GM21619 (cell line): ENCODE measurements at regions not wholly inside any gene's neighbourhood (a gene's known extent, or its start where the extent isn't known, plus 50 kb on each side); places are given as distances from the start of the nearest gene placed in this dataset.

Experiments
- ATAC-seq: cut with Tn5 transposase; IDR thresholded peaks from one replicate; pipeline ENCODE4 v1.9.1; 2021; ENCODE audit not compliant: unreplicated experiment

DNA sequence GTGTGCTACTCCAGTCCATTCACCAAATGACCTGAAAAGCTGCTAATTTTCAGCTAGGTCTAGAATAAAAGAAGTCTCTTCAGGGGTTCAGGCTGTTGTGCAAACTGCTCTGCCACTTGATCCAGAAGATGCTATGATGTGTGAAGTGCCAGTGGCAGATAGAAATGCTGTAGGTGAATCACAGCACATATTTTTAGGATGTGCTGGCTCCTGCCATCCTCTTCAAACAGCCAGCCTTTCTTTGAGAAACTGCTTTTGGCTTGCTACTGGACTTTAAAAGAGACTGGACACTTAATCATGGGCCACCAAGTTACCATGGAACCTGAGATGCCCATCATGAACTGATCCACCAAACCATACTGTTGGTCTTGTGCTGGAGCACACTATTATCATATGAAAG lies 322.1 kb downstream of the EN1 start:
- ATAC-seq = no peak

GRCh38 chr2:118524911-118525310 lies 322.5 kb downstream of the EN1 start:
- ATAC-seq = no peak

DNA sequence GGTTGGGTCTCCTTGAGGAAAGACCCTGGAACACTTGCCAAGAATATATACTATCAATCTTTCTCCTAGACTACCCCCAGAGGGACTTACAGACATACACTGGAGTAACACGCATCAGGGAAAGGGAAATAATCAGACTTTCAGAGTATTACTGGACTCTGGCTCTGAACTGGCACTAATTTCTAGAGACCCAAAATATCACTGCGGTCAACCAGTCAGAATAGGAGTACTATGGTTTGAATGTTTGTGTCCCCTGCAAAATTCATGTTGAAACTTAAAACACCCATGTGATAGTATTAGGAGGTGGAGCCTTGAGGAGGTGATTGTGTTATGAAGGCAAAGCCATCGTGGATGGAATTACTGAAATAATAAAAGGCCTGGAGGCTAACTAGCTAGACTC lies 323.7 kb downstream of the EN1 start:
- ATAC-seq = no peak

DNA sequence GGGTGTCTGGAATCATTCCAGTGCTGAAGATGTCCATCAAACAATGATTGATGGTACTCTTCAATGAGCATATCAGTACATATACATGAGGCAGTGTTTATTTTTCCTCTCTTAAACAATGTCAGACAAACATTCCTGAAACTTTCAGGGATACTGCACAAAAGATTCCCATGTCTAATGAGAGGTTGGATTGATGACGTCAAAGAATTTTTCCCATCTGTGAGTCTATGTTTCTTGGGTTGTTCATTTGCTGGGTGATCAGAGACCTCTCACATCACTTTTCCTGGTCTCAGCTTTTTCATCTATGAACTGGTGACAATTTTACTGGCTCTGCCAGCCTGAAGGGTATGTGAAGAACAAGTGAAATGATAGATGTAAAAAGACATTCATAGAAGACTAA lies 325.5 kb downstream of the EN1 start:
- no peak for ATAC-seq

DNA sequence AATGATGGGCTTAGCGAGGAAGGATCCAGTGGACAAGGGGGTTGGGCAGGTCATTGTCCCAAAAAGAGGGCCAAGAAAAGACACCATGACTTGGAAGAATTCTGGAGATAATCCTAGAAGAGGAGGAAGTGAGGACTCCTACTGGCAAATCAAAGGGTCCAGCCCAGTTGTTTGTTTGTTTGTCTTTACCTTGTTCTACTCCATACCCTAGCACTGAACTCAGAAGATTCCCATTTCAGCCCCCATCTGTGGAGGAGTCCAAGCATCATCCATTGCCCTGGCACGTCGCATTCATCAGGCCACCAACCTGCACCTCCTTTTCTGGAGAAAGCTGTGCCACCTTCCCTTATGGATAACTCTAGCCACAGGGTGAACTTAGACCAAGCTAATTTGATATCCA lies 326.2 kb downstream of the EN1 start:
- ATAC-seq = no peak

- no peak for ATAC-seq
Observed at GRCh38 chr2:118520246-118520645, 327.2 kb downstream of the EN1 start.

DNA sequence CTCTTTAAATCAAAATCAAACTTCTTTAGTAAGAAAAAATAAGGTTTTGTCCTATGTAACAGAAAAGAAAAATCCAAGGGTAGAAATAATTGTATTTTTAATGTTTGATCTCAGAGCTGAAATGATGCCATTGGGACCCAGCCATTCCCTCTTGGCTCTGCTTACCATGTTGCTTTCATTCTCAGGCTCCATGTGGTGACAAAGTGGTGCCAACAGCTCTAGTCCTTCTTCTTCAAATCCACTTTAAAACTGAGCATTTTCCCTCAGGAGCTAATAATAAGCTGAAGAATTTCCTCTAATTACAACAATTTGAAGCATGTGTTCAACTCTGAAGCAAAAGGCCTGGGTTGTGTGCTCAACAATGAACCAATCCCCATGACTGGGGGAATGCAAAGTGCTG lies 327.9 kb downstream of the EN1 start:
- no peak for ATAC-seq

GRCh38 chr2:118510807-118511206 lies 336.6 kb downstream of the EN1 start:
- no peak for ATAC-seq

DNA sequence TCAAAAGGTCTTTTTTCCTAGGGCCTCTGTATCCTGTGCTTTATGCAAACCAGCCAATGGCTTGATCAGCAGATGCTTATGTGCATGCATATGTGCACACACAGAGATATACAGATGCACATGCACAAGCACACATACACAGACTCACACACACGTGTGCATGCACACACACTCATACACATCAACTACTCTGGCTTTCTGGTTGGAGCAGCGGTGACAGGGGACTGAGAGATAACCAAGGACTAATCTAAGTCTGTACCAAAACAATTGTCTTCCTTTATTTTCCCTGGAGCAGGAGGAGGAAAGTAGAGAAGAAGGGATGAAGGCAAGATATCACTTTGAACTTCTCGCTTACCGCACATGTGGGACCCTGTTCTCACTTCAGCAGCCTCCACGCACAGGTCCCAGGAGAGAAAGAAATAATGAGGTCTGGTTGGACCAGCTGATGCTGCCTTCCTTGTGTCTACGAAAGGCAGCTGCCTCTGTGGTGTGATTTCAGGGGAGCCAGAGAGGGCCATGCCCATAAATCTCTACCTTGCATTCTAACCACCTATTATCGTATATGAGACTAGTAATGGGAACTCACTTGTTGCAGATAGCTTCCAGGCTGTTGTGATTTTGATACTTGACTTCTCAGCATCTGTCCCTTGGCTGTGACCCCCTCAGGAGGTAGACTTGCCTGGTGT lies 338.0 kb downstream of the EN1 start:
- no peak for ATAC-seq

DNA sequence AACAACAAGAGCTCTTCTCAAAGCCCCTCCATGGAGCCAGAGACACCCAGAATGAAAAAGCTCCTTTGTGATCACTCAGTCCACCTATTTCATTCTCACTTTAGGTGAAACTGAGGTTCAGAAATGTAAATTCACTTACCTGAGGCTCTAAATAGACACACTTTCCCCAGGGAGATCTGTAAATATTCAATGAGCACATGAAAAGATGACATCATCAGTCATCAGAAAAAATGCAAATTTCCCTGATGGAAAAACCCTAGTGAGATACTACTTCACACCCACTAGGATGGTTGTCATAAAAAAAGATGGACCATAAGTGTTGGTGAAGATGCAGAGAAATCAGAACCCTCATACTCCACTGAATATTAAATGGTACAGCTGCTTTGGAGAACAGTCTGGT lies 339.2 kb downstream of the EN1 start:
- no peak for ATAC-seq

- ATAC-seq = no peak
Observed at GRCh38 chr2:118505436-118505835, 342.0 kb downstream of the EN1 start.

GRCh38 chr2:118502106-118502505 lies 345.3 kb downstream of the EN1 start:
- ATAC-seq = no peak

GRCh38 chr2:118498943-118499342 lies 348.5 kb downstream of the EN1 start:
- ATAC-seq = no peak

DNA sequence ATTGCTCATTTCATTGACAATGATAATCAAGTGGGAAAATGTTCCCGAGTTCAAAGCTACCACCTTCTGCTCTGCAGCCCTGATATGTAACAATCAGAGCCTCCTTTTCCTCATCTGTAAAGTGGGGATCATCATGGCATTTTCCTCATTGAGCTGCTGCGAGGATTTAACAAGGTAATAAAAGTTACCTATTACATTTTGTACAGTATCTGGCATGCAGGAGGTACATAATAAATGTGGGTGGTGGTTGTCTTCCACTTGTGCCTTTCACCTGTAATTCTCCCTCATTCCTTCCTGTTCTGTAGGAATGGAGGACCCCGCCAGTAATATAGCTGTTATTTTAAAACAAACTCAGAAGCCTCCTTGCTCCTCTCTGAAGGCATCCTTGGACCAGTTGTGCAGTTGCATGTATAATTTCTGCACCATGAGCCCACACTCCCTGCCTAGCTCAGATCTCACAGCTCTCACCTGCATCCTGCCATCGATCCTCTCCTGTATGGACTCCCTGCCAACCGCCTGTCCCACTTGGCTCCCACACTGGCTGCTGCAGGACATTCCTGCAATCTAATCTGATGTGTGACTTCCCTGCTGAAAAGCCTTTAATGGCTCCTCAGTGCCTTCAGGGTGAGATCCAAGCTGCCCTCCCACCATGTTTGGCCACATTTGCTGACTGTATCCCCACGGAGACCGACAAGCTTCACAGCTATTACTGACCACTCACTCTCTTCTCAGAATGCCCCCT lies 350.4 kb downstream of the EN1 start:
- ATAC-seq = no peak

- ATAC-seq = no peak
Observed at GRCh38 chr2:118496467-118496866, 351.0 kb downstream of the EN1 start.

DNA sequence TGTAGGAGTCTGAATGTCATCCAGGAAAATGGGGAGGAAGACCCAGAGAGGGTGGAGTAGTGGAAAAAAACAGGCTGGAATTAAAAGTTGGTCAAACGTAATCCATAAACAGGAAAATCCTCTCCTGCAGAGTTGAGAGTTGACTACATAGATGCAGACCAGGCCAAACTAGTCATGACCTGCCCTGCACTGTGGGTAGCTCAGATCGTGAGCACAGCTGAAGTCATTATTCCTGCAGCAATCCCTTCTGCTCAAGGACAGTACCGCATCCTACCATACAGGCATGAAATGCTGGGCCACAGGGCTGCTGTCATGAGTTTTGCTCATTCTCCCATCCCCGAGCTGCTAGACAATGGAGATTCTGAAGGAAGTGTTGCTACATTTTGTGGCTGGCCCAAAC lies 352.2 kb downstream of the EN1 start:
- ATAC-seq = no peak

DNA sequence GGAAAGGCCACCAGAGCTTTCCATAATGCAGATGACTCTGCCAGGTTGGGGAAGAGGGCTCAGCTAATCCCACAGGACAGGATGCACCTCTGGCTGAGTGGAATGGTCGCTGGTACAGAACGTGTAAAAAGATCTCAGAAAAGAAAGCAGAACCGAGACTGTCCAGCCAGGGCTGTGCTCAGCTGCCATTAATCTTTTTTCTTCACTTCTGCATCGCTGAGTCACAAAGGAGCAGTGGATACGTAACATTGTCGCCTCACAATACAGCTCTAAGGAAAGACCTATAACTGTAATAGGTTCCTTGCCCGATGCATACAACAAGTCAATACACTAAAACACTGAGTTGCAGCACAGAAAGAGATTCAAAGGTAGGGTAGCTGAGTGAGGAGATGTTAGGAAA lies 354.2 kb downstream of the EN1 start:
- no peak for ATAC-seq

DNA sequence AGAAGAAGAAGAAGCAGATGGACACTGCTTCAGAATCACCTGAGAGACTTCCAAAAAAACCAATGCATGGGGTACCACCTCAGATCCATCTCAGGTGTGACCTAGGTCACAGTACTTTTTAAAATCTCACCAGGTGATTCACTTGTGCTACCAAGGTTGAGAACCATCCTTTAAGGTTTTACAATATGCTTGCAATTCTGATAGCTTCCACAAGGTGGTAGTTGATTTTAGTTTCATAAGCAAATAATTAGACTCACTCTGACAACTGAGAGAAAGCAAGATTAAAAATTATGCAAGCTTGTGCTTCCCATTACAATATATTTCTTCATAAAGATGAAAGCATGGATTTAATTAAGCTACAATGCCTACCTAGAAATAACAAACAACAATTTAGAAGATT lies 355.1 kb downstream of the EN1 start:
- ATAC-seq = no peak

GRCh38 chr2:118490330-118490729 lies 357.1 kb downstream of the EN1 start:
- no peak for ATAC-seq

GRCh38 chr2:118489712-118490299 lies 357.6 kb downstream of the EN1 start:
- no peak for ATAC-seq

- ATAC-seq = no peak
Observed at GRCh38 chr2:118481299-118481698, 366.1 kb downstream of the EN1 start.

DNA sequence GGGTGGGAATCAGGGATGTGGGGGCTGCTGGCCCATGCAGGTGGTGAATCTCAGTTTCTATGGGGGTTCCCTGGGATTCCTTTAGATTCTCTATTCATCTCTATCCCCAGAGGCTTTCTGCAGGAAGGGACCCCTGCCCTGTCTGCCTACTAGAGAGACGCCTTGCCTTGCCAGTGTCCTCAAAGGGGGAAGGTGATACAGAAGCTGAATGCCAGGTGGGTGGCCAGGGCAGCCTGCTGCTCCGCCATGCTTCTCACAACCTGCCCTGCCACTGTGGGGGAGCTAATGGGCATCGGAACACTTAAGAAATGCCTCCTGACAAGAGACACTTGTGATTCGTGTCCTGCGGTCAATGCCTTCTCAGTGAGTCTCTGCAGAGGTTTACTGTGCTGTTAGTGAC lies 368.4 kb downstream of the EN1 start:
- no peak for ATAC-seq
